B cell (primary cell): ENCODE measurements at regions not wholly inside any gene's neighbourhood (a gene's known extent, or its start where the extent isn't known, plus 50 kb on each side); places are given as distances from the start of the nearest gene placed in this dataset.
A peak's percentile ranks its signal among the peaks of the same experiment; 100 is the strongest.

Experiments
- ATAC-seq: fragments of 200-7000 bp; cut with Tn5 transposase; one replicate; pipeline ENCODE4 v1.10.0; 2021; ENCODE audit warnings: low read depth, mild to moderate bottlenecking, moderate number of reproducible peaks, moderate library complexity
- CTCF ChIA-PET: fragments of 350-600 bp; sonication (Branson Sonifier 250); formaldehyde crosslinking; loops from one replicate; lab custom pipeline; 2021; ENCODE audit warnings: antibody characterized with exemption, inconsistent platforms; lab: Charles Lee
- POLR2A ChIA-PET: fragments of 350-600 bp; sonication (Branson Sonifier 250); formaldehyde crosslinking; loops from one replicate; lab custom pipeline; 2021; ENCODE audit warnings: antibody characterized with exemption; lab: Charles Lee
- DNase-seq: peaks from one replicate; pipeline ENCODE4 v3.0.0; 2013
- H2AFZ ChIP-seq: 2 replicates; pipeline ENCODE4 v1.6.1; 2012; ENCODE audit warnings: mild to moderate bottlenecking, low read depth, low read length; ENCODE audit not compliant: insufficient read depth, poor library complexity, severe bottlenecking
- H3K27ac ChIP-seq, 2 donors: 1 replicate in 1 of 2; 2 replicates in 1 of 2; pipeline ENCODE4 v1.5.1; 2012 to 2013; ENCODE audit warnings: low read length in 2 of 2, mild to moderate bottlenecking in 2 of 2, moderate library complexity in 1 of 2
- H3K27me3 ChIP-seq, 4 experiments: fragments of 200-600 bp in 1 of 4; sonication (generic) in 1 of 4; replicated peaks in 1 of 4; 1 replicate in 2 of 4; 2 replicates in 2 of 4; pipeline versions ENCODE4 v1.6.1 to v1.7.0; 2013 to 2016; ENCODE audit warnings: low read length in 3 of 4, mild to moderate bottlenecking in 2 of 4, mixed read lengths in 1 of 4, moderate library complexity in 1 of 4; ENCODE audit not compliant: insufficient read depth in 4 of 4, control insufficient read depth in 3 of 4; ENCODE audit errors: control extremely low read depth in 1 of 4
- H3K36me3 ChIP-seq, 2 experiments: replicated peaks in 1 of 2; 1 replicate in 1 of 2; 2 replicates in 1 of 2; pipeline versions ENCODE4 v1.6.1 to v1.7.1; 2013; ENCODE audit warnings: low read length in 1 of 2; ENCODE audit not compliant: insufficient read depth in 2 of 2, control insufficient read depth in 1 of 2; ENCODE audit errors: control extremely low read depth in 1 of 2, extremely low read depth in 1 of 2
- H3K4me1 ChIP-seq, 2 donors: fragments of 200-600 bp in 1 of 2; sonication (generic) in 1 of 2; 1 replicate in 1 of 2; 2 replicates in 1 of 2; pipeline versions ENCODE4 v1.5.1 to v1.6.1; 2013 to 2017; ENCODE audit warnings: low read length in 2 of 2; ENCODE audit not compliant: control insufficient read depth in 2 of 2, insufficient read depth in 2 of 2
- H3K4me2 ChIP-seq: replicated peaks from 2 replicates; pipeline ENCODE3; 2012; ENCODE audit warnings: mild to moderate bottlenecking, low read depth, low read length; ENCODE audit not compliant: poor library complexity, severe bottlenecking
- H3K4me3 ChIP-seq, 5 experiments: fragments of 200-600 bp in 1 of 5; sonication (generic) in 1 of 5; 1 replicate in 3 of 5; 2 replicates in 2 of 5; pipeline versions ENCODE4 v1.5.1 to v1.7.0; 2011 to 2016; ENCODE audit warnings: low read length in 4 of 5, mild to moderate bottlenecking in 4 of 5, low read depth in 2 of 5, control low read depth in 1 of 5, moderate library complexity in 1 of 5; ENCODE audit not compliant: insufficient read depth in 1 of 5; ENCODE audit errors: control extremely low read depth in 1 of 5, extremely low read depth in 1 of 5
- H3K79me2 ChIP-seq: fragments of 200-600 bp; sonication (generic); one replicate; pipeline ENCODE4 v1.6.0; 2016; ENCODE audit warnings: low read length; ENCODE audit not compliant: control insufficient read depth, insufficient read depth
- H3K9ac ChIP-seq: fragments of 200-600 bp; sonication (generic); 2 replicates; pipeline ENCODE4 v1.6.1; 2017; ENCODE audit warnings: mild to moderate bottlenecking, low read length, moderate library complexity
- H3K9me3 ChIP-seq, 3 donors: one replicate each; pipeline versions ENCODE4 v1.6.1 to v1.7.1; 2013; ENCODE audit warnings: low read length in 2 of 3; ENCODE audit not compliant: control insufficient read depth in 2 of 3, insufficient read depth in 1 of 3; ENCODE audit errors: control extremely low read depth in 1 of 3
- H4K20me1 ChIP-seq: 2 replicates; pipeline ENCODE4 v1.6.0; 2012; ENCODE audit warnings: mild to moderate bottlenecking, low read length; ENCODE audit not compliant: insufficient read depth, control insufficient read depth, poor library complexity, severe bottlenecking
- H3K27ac Mint-ChIP-seq: one replicate; pipeline ENCODE4 v1.8.0; 2021; ENCODE audit warnings: mixed read lengths
- H3K27me3 Mint-ChIP-seq: one replicate; pipeline ENCODE4 v1.8.0; 2021; ENCODE audit warnings: mixed read lengths
- H3K4me1 Mint-ChIP-seq: one replicate; pipeline ENCODE4 v1.8.0; 2021; ENCODE audit warnings: mixed read lengths
- H3K4me3 Mint-ChIP-seq: one replicate; pipeline ENCODE4 v1.8.0; 2021; ENCODE audit warnings: mixed read lengths
- H3K9me3 Mint-ChIP-seq: one replicate; pipeline ENCODE4 v1.8.0; 2022; ENCODE audit warnings: mixed read lengths; ENCODE audit not compliant: insufficient read depth
- EZH2 ChIP-seq: IDR thresholded peaks from 2 replicates; pipeline ENCODE4 v1.6.1; 2012; ENCODE audit warnings: borderline replicate concordance, low read depth, mild to moderate bottlenecking, moderate library complexity, low read length; ENCODE audit not compliant: insufficient read depth, poor library complexity, severe bottlenecking
- WGBS: methylation state at CpG from one replicate; pipeline ENCODE4 v1.1.5; 2013; ENCODE audit warnings: missing lambda C conversion rate; ENCODE audit not compliant: insufficient coverage; 5-methylcytosine and 5-hydroxymethylcytosine counted together
- intact Hi-C: fragments of 100-400 bp; cut with micrococcal nuclease; formaldehyde crosslinking; loops from one replicate; pipeline ENCODE4 v1.10.0; 2022
- TF ChIP-seq, protein P1 (sequence below): fragments of 200-600 bp; IDR thresholded peaks from one replicate; pipeline ENCODE4 v1.8.0; 2022; ENCODE audit warnings: antibody characterized with exemption, mild to moderate bottlenecking

DNA sequence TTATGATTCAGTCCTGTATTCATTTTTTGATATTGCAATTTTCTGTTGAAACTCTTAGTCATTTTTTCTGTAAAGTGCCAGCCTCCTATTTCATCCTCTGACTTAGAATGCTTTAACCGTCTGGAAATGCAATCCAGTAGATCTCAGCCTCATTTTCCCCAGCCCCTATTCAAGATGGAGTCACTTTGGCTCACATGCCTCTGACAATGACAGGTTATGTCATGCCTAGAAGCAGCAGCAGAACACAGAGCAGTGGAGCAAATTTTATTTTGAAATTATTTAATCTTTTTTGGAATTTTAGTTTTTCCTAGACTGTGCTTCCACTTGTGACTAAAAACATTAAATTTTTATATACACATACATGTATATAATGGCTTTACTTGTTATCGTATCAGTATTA is 1053.2 kb downstream of the TAF11L14 start:
- intact Hi-C loops, result no loop called here
- TF ChIP-seq EZH2, result no peak
- TF ChIP-seq, protein P1, sequence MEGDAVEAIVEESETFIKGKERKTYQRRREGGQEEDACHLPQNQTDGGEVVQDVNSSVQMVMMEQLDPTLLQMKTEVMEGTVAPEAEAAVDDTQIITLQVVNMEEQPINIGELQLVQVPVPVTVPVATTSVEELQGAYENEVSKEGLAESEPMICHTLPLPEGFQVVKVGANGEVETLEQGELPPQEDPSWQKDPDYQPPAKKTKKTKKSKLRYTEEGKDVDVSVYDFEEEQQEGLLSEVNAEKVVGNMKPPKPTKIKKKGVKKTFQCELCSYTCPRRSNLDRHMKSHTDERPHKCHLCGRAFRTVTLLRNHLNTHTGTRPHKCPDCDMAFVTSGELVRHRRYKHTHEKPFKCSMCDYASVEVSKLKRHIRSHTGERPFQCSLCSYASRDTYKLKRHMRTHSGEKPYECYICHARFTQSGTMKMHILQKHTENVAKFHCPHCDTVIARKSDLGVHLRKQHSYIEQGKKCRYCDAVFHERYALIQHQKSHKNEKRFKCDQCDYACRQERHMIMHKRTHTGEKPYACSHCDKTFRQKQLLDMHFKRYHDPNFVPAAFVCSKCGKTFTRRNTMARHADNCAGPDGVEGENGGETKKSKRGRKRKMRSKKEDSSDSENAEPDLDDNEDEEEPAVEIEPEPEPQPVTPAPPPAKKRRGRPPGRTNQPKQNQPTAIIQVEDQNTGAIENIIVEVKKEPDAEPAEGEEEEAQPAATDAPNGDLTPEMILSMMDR, result no peak
- H3K27me3 ChIP-seq, result no peaks in the 10 kb centered on the region
- H3K4me3 ChIP-seq, result no peak overlapping the region
- no peak overlapping the region for H3K27ac Mint-ChIP-seq
- DNase-seq (no peak), ATAC-seq (no peak)
- H4K20me1 ChIP-seq, result no peaks in the 10 kb centered on the region
- no peaks in the 10 kb centered on the region for H3K9me3 Mint-ChIP-seq
- no peaks in the 10 kb centered on the region for H3K4me1 Mint-ChIP-seq
- H3K36me3 ChIP-seq, result no peaks in the 10 kb centered on the region
- ChIA-PET POLR2A (no interaction called here), CTCF (no interaction called here)
- no peak overlapping the region for H3K9ac ChIP-seq
- 100% methylated on average over 1 of the region's 2 CpGs for WGBS
- peaks cover 5% of the 10 kb centered on the region for H3K27me3 Mint-ChIP-seq
- no peak overlapping the region for H2AFZ ChIP-seq
- no peak overlapping the region for H3K27ac ChIP-seq
- H3K4me2 ChIP-seq, result no peak overlapping the region
- H3K4me1 ChIP-seq, result no peaks in the 10 kb centered on the region
- H3K9me3 ChIP-seq, result no peaks in the 10 kb centered on the region
- no peak overlapping the region for H3K4me3 Mint-ChIP-seq
- no peaks in the 10 kb centered on the region for H3K79me2 ChIP-seq

DNA sequence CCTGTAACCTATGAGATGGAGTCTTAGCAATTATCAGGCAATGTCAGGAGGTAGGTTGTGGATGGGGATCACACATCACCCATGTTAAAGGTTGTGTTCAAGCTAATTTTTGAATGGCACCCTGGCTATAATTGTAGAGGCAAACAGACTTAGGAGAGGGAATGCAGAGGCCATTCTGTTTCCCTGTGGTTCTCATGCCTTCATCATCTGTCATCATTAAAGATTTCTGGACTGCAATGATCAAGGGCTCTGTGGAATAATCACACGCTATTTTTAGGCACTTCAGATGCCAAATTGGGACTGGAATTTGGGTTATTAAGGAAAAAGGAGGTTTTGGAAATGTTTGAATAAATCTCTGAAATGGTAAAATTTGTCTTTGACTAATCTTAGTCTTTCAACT is 1065.4 kb downstream of the TAF11L14 start:
- Histone ChIP-seq H3K27ac (peak overlapping the region in 1 of 2 donors; percentile 89), H3K79me2 (no peaks in the 10 kb centered on the region), H4K20me1 (no peaks in the 10 kb centered on the region), H2AFZ (no peak overlapping the region), H3K4me3 (no peak overlapping the region), H3K27me3 (no peaks in the 10 kb centered on the region), H3K4me2 (no peak overlapping the region), H3K9ac (no peak overlapping the region), H3K4me1 (peaks cover 13 to 25% of the 10 kb centered on the region in 2 donors), H3K9me3 (no peaks in the 10 kb centered on the region), H3K36me3 (no peaks in the 10 kb centered on the region)
- no peak for ATAC-seq
- Mint-ChIP-seq H3K27ac (no peak overlapping the region), H3K4me3 (no peak overlapping the region), H3K9me3 (no peaks in the 10 kb centered on the region), H3K27me3 (no peaks in the 10 kb centered on the region), H3K4me1 (peaks cover 31% of the 10 kb centered on the region)
- 100% methylated on average over 1 of the region's 1 CpG for WGBS
- intact Hi-C loops, result loop anchor here (5.0 kb wide), 1 partner anchor 1482 kb away; the partner anchor contains the start of gene BASP1
- no peak for DNase-seq
- TF ChIP-seq, protein P1, result no peak
- TF ChIP-seq EZH2, result no peak
- ChIA-PET CTCF (interaction anchor here (1.2 to 3.5 kb wide), 4 partner anchors 10 to 234 kb away, joined by 5 to 19 read pairs (median 6); no protein-coding TSS in a partner anchor), POLR2A (no interaction called here)
